MV-4-11 (cell line): ENCODE measurements at regions not wholly inside any gene's neighbourhood (a gene's known extent, or its start where the extent isn't known, plus 50 kb on each side); places are given as distances from the start of the nearest gene placed in this dataset.

Source experiments
- DNase-seq: peaks from one replicate; lab custom pipeline; 2025; lab: John Stamatoyannopoulos, UW

DNA sequence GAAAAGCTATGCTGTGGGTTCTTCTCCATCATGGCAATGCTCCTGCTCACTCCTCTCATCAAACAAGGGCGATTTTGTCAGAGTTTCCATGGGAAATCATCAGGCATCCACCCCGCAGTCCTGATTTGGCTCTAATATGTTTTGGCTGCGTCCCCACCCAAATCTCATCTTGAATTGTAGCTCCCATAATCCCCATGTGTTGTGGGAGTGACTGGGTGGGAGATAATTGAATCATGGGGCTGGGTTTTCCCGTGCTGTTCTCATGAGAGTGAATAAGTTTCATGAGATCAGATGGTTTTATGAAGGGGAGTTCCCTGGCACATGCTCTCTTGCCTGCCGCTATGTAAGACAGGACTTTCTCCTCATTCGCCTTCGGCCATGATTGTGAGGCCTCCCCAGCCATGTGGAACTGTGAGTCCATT, 163.8 kb downstream of the GADD45G start:
- no peak for DNase-seq

DNA sequence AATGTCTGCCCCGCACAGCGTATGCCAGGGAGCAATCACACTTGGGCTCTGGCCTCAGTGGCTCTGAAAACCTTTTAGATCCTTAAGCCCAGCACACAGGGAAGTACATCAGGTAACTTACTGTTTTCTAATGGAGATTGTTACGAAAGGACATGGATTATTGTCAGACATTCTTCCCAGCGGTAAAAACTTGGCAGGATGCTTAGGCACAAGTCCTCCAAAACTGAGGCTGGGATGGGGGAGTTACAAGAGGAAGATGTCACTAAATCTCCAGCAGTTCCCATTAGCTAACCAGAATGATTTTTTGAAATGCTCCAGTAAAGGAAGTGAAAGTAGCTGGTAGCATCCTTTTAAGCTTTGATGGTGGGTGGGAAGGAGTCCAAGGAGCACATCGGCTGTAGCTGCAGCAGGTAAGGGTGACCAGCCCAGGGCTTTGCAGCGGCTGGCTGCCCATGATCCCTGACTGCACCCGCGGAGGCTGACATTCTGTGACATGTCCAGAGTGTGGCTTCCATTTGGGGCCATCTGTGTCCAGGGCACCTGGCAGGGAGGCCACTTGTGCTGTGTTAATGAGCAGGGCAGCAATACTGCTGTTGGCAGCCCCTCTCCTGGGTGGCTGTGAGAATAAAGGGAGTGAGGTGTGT, 165.8 kb downstream of the GADD45G start:
- DNase-seq: peak; percentile 77

GRCh38 chr9:89771205-89771604, 166.4 kb downstream of the GADD45G start:
- no peak for DNase-seq

- DNase-seq: no peak
Measured at GRCh38 chr9:89773170-89773569, 168.4 kb downstream of the GADD45G start.

- no peak for DNase-seq
Measured at GRCh38 chr9:89774858-89775370, 170.1 kb downstream of the GADD45G start.

- DNase-seq: no peak
Measured at GRCh38 chr9:89775641-89776040, 170.8 kb downstream of the GADD45G start.

GRCh38 chr9:89776795-89777525, 172.1 kb downstream of the GADD45G start:
- no peak for DNase-seq

DNA sequence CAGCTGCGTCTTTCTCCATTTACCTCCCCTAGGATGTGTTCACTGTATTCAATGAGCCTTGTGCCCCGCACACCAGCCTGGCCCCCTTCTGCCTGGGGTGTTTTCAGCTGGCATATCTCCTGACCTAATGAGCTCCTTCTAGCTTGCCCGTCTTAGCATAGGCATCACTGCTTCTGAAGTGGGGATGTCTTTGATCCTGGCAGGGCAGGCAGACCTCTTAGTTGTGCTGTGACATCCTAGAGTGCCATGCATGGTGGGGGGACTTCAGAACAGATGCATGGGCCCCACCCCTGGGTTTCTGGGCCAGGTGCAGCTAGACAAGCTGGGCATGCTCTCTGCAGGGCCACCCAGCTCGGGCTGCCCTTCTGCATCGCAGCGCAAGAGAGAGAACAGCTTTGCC, 172.7 kb downstream of the GADD45G start:
- DNase-seq: no peak

DNA sequence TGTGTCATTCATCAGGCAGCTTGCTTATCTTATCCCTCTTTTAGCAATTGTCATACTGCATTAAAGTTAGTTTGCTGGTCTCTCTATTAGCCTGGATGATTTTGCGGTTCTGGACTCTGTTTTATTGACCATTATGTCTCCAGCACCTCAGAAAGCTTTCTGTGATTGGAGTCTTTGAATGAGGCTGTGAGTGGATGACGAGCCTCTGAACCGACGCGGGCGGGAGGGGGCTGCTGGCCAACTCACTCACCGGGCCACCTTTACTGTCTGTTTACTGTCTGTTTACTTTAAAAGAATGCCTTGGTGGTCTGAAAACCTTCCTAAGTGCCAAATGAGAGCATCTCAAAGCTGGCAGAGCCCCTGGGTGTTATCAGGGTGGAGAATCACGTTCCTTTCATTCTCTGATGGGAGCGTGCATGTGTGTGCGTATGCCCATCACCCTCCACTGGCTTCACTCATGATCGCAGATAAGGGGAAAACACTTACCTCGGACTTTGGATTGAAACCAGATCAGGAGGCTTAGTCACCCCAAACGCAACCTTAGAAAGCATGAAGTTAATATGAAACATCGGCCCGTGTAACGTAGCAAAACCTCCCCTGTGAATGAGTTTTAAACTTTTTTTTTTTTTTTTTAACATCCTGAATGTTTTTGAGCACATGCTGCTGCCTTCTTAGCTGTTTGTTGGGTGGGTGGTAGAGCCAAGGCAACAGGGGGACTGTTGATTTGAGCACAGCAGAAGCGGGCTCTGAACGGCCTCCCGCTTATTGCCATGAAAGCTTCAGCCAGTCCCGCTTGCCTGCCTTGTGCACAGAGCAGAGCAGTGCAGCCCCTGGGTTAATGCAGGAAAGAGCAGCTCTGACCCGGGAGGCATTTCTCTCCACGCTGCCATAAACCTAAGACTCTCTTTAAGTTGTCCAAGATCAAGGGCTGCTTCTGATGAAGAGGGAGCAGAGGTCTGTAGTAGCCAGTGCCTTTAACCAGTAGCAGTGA, 173.6 kb downstream of the GADD45G start:
- DNase-seq: no peak

- DNase-seq: no peak
Measured at GRCh38 chr9:89779405-89780203, 174.8 kb downstream of the GADD45G start.

GRCh38 chr9:89780959-89781358, 176.1 kb downstream of the GADD45G start:
- no peak for DNase-seq

DNA sequence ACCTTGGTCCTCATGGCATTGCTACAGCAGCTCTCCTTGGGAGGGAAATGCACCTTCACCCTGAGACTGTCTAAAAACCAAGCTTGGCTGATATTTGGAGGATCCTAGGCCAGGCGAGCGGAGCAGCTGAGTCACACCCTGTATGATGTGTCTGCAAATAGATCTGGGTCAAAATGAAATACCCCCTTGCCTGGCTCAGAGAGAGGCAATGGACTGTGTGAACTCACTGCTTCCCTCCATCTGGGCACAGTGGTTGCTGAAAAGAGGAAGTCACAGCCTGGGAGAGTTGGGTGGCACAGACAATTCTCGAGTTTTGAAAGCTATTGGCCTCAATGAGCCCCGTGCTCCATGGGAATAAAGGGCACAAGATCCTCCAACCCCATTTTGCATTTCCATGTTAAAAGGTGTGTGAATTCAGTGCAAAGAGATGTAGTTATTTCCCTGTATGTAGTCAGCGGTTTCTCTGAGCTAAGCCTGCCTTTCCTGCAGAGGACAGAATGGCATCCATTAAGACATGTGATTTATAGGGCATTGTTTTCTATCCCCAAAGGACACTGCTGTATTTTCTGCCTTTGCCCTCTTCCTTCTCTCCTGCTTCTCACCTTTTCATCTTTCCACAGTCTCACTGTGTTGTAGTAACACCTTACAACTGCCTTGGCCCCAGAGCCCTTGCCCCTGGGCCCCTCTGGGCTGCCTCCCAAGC, 177.2 kb downstream of the GADD45G start:
- peak; percentile 97 for DNase-seq

DNA sequence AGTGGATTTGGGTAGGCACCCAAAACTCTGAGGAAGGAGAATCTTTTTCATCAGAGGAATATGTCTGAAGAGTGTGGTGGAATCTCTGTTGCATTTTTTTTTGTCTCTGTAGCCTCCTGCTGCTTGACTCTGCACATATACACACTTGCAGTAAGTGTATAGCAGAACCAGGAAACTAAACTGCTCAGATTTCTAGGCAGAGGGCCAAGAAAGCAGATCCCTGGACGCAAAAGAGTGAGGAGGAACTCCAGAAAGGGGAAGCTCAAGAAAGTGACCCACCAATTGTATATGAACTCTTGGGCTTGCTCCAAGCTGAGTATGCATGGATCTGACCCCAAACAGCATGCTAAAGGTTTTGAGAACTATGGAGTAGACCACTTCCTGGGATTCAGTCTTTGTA, 181.8 kb downstream of the GADD45G start:
- peak; percentile 80 for DNase-seq

DNA sequence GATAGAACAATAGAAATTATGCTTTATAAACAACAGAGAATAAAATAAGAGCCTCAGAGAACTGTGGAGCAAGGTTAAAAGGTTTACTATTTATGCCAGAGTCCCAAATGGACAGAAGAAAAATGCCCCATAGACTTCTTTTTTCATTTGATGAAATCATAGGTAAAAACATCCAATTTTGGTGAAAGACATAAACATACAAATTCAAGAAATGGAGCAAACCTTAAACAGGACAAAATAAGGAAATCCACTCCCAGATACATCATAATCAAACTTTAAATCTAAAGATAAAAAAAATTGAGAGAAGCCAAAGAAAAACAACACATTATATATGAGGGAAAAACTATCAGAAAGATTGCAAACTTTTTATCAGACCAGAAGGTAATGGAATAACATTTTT, 182.8 kb downstream of the GADD45G start:
- no peak for DNase-seq

GRCh38 chr9:89788434-89788833, 183.6 kb downstream of the GADD45G start:
- DNase-seq: no peak

DNA sequence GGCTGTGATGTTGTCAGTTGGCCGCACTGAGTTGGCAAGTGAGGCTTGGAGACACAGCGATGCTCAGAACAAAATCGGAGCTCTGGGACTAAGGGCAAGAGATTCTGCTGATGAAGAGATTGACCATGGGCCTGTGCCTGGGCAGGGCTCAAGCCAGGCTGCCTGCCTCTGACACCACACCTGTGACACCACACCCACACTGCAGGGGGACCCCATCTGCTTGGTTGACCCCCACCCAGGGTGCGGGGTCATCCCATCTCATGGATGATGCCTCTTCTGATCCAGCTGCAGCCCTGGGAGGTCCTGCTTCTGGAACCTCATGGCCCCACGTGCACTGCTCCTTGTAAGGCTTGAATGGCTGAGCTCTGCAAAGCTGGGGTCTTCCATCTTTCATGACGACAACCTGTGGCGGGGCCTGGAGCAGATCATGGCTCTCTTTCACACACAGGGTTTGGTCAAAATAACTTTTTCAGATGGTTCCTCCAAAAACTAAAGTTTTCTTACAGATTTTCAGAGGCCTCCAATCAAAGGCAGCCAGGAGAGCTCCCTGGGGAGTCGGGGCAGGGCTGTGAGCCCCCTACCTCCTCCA, 185.2 kb downstream of the GADD45G start:
- DNase-seq: no peak

DNA sequence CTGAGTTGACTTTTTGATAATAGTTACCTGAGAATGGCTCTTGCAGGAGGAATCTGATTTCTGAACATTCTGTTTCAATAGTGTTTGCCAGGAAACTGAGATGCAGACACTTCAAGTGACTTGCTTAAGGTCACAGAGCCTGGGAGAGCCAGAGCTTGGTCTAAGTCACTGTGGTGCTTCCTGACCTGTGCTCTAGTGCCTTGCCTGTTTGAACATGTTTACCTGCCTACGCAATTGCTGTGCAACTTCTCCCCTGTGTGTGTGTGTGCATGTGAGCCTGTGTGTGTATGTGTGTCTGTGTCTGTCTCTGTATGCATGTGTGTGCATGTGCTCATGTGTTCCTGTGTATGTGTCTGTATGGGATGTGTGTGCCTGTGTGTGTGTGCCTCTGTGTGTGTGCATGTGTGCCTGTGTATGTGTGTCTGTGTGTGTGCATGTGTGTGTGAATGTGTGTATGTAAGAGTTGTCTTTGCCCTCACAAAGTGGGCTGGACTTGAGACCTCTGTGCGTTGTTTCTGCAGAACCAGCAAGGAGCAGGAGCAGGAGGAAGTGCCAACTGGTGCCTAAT, 185.8 kb downstream of the GADD45G start:
- no peak for DNase-seq

GRCh38 chr9:89791754-89792153, 186.9 kb downstream of the GADD45G start:
- no peak for DNase-seq

DNA sequence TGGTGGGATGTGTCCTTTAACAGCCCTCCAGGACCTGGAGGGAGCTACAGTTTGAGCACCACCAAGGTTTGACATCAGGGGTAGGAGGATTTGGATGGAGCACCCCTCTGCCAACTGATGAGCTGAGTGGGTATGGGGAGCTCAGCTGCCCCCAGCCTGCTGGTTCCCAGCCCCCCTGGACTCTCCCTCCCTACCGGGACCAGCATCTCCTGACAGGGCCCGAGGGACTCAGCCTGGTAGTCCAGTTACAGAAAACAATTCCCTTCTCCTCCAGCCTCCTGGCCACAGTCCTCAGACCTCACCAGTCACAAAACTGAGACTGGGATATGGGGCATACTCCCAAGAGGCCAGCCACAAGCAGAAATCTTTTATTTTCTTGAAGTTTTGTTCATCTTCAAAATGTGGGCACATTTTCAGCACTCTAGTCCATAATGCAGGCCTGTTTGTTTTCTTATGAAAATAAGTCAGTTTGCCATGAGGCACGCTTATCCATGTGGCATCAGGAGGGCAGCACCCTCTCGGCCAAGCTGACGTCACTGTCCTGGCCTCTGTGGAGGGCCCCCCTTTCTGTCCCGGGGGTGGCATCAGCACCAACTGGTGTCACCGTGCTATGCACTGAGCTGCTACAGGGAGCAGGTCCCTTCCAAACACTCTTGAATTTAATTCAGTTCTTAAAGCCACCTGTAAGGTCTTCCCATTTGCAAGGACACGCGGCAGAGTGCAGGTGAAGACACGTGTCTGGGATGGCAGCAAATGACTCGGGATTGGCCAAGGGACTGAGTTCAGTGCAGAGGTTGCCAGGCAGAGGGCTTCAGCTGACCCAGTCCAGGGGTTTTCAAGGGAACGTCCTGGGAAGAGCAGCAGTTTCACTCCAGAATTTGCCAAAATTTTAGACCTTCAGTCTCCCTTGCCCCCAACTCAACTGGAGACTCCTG, 187.6 kb downstream of the GADD45G start:
- DNase-seq: no peak
